ENCODE measurements at regions not wholly inside any gene's neighbourhood (a gene's known extent, or its start where the extent isn't known, plus 50 kb on each side); places are given as distances from the start of the nearest gene placed in this dataset.

- TF ChIP-seq CTCF (IDR thresholded peaks at IDR 0.05) = no peak
- Histone ChIP-seq H3K9me3 (no peaks in the 10 kb centered on the region), H3K4me1 (peaks cover 0 to 7% (median 0%) of the 10 kb centered on the region in 4 donors), H3K36me3 (no peaks in the 10 kb centered on the region), H3K27me3 (peaks cover 0 to 24% of the 10 kb centered on the region in 2 donors), H3K4me3 (no peak overlapping the region), H3K27ac (no peak overlapping the region)
- intact Hi-C loops (cut with DNase I; ENCODE audit: low total_unique reads) = no loop called here
- DNase-seq = no peak
Measured at GRCh38 chr15:85859671-85860070, 64.9 kb upstream of the KLHL25 start.

- Histone ChIP-seq H3K27ac (no peak overlapping the region), H3K9me3 (no peaks in the 10 kb centered on the region), H3K4me3 (no peak overlapping the region), H3K27me3 (peaks cover 0 to 19% of the 10 kb centered on the region in 2 donors), H3K36me3 (no peaks in the 10 kb centered on the region), H3K4me1 (peaks cover 0 to 7% (median 0%) of the 10 kb centered on the region in 4 donors)
- TF ChIP-seq CTCF (IDR thresholded peaks at IDR 0.05) = no peak
- no peak for DNase-seq
- intact Hi-C loops (cut with DNase I; ENCODE audit: low total_unique reads) = no loop called here
Measured at GRCh38 chr15:85860394-85861161, 65.9 kb upstream of the KLHL25 start.

GRCh38 chr15:85865070-85865684 is 70.5 kb upstream of the KLHL25 start:
- TF ChIP-seq CTCF (IDR thresholded peaks at IDR 0.05) = peak; percentile 24 to 35
- peaks cover 0 to 14% of the 10 kb centered on the region in 2 donors for H3K27me3 ChIP-seq
- no peak overlapping the region for H3K4me3 ChIP-seq
- intact Hi-C loops (cut with DNase I; ENCODE audit: low total_unique reads) = no loop called here
- DNase-seq = no peak
- no peaks in the 10 kb centered on the region for H3K9me3 ChIP-seq
- no peak overlapping the region for H3K27ac ChIP-seq
- no peaks in the 10 kb centered on the region for H3K4me1 ChIP-seq
- H3K36me3 ChIP-seq = no peaks in the 10 kb centered on the region

GRCh38 chr15:85867250-85867649 is 72.5 kb upstream of the KLHL25 start:
- TF ChIP-seq CTCF (IDR thresholded peaks at IDR 0.05) = no peak
- H3K36me3 ChIP-seq = no peaks in the 10 kb centered on the region
- H3K4me3 ChIP-seq = no peak overlapping the region
- DNase-seq = no peak
- peaks cover 0 to 28% of the 10 kb centered on the region in 2 donors for H3K27me3 ChIP-seq
- H3K4me1 ChIP-seq = no peaks in the 10 kb centered on the region
- no peak overlapping the region for H3K27ac ChIP-seq
- intact Hi-C loops (cut with DNase I; ENCODE audit: low total_unique reads) = no loop called here
- H3K9me3 ChIP-seq = no peaks in the 10 kb centered on the region

GRCh38 chr15:85869124-85869523 is 74.4 kb upstream of the KLHL25 start:
- DNase-seq = no peak
- intact Hi-C loops (cut with DNase I; ENCODE audit: low total_unique reads) = no loop called here
- Histone ChIP-seq H3K27ac (no peak overlapping the region), H3K9me3 (no peaks in the 10 kb centered on the region), H3K4me1 (no peaks in the 10 kb centered on the region), H3K36me3 (no peaks in the 10 kb centered on the region), H3K4me3 (no peak overlapping the region), H3K27me3 (peaks cover 0 to 30% of the 10 kb centered on the region in 2 donors)
- no peak for TF ChIP-seq CTCF (IDR thresholded peaks at IDR 0.05)
